ENCODE measurements at regions not wholly inside any gene's neighbourhood (a gene's known extent, or its start where the extent isn't known, plus 50 kb on each side); places are given as distances from the start of the nearest gene placed in this dataset.

- no peak overlapping the region for H3K27ac ChIP-seq
- no peak for TF ChIP-seq CTCF (IDR thresholded peaks at IDR 0.05; ENCODE audit: low read depth, low read length)
These were observed 235.0 kb upstream of the HNMT start for GRCh38 chr2:137729305-137729704.

GRCh38 chr2:137737559-137737958, 226.7 kb upstream of the HNMT start:
- Histone ChIP-seq H3K9me3 (ENCODE audit: low read depth) (no peaks in the 10 kb centered on the region), H3K27me3 (no peaks in the 10 kb centered on the region), H3K4me3 (no peak overlapping the region), H3K4me1 (ENCODE audit: low read depth) (no peaks in the 10 kb centered on the region), H3K27ac (no peak overlapping the region), H3K36me3 (no peaks in the 10 kb centered on the region)
- no peak for TF ChIP-seq CTCF (IDR thresholded peaks at IDR 0.05; ENCODE audit: low read depth, low read length)
- DNase-seq (ENCODE audit: low read depth in 1 of 2, low spot score in 1 of 2) = no peak

More at GRCh38 chr2:137729305-137729704, 235.0 kb upstream of the HNMT start:
- Histone ChIP-seq H3K27me3 (no peaks in the 10 kb centered on the region), H3K4me1 (ENCODE audit: low read depth) (no peaks in the 10 kb centered on the region), H3K9me3 (ENCODE audit: low read depth) (no peaks in the 10 kb centered on the region), H3K36me3 (no peaks in the 10 kb centered on the region), H3K4me3 (no peak overlapping the region)
- no peak for DNase-seq (ENCODE audit: low read depth in 1 of 2, low spot score in 1 of 2)

GRCh38 chr2:137741784-137742362, 222.4 kb upstream of the HNMT start:
- Histone ChIP-seq H3K27ac (no peak overlapping the region), H3K4me1 (ENCODE audit: low read depth) (no peaks in the 10 kb centered on the region), H3K9me3 (ENCODE audit: low read depth) (no peaks in the 10 kb centered on the region), H3K4me3 (no peak overlapping the region), H3K27me3 (no peaks in the 10 kb centered on the region), H3K36me3 (no peaks in the 10 kb centered on the region)
- no peak for DNase-seq (ENCODE audit: low read depth in 1 of 2, low spot score in 1 of 2)
- TF ChIP-seq CTCF (IDR thresholded peaks at IDR 0.05; ENCODE audit: low read depth, low read length) = no peak

- no peaks in the 10 kb centered on the region for H3K27me3 ChIP-seq
- no peak for TF ChIP-seq CTCF (IDR thresholded peaks at IDR 0.05; ENCODE audit: low read depth, low read length)
- H3K27ac ChIP-seq = no peak overlapping the region
- no peaks in the 10 kb centered on the region for H3K36me3 ChIP-seq
- H3K9me3 ChIP-seq (ENCODE audit: low read depth) = no peaks in the 10 kb centered on the region
- DNase-seq (ENCODE audit: low read depth in 1 of 2, low spot score in 1 of 2) = no peak
- H3K4me1 ChIP-seq (ENCODE audit: low read depth) = no peaks in the 10 kb centered on the region
- no peak overlapping the region for H3K4me3 ChIP-seq
These were observed 216.8 kb upstream of the HNMT start for GRCh38 chr2:137747509-137747908.

- DNase-seq (ENCODE audit: low read depth in 1 of 2, low spot score in 1 of 2) = no peak
- H3K36me3 ChIP-seq = no peaks in the 10 kb centered on the region
- H3K9me3 ChIP-seq (ENCODE audit: low read depth) = no peaks in the 10 kb centered on the region
- TF ChIP-seq CTCF (IDR thresholded peaks at IDR 0.05; ENCODE audit: low read depth, low read length) = no peak
- H3K27ac ChIP-seq = no peak overlapping the region
- H3K4me1 ChIP-seq (ENCODE audit: low read depth) = no peaks in the 10 kb centered on the region
- H3K4me3 ChIP-seq = no peak overlapping the region
- H3K27me3 ChIP-seq = no peaks in the 10 kb centered on the region
These were observed 215.7 kb upstream of the HNMT start for GRCh38 chr2:137748533-137748932.

- no peak for DNase-seq (ENCODE audit: low read depth in 1 of 2, low spot score in 1 of 2)
- no peak overlapping the region for H3K4me3 ChIP-seq
These were observed 199.6 kb upstream of the HNMT start for GRCh38 chr2:137764646-137765045.

More at GRCh38 chr2:137764646-137765045, 199.6 kb upstream of the HNMT start:
- TF ChIP-seq CTCF (IDR thresholded peaks at IDR 0.05; ENCODE audit: low read depth, low read length) = no peak
- Histone ChIP-seq H3K9me3 (ENCODE audit: low read depth) (no peaks in the 10 kb centered on the region), H3K4me1 (ENCODE audit: low read depth) (no peaks in the 10 kb centered on the region), H3K27ac (no peak overlapping the region), H3K27me3 (no peaks in the 10 kb centered on the region), H3K36me3 (no peaks in the 10 kb centered on the region)
